GM23338 (cell line): ENCODE measurements at regions not wholly inside any gene's neighbourhood (a gene's known extent, or its start where the extent isn't known, plus 50 kb on each side); places are given as distances from the start of the nearest gene placed in this dataset.

ENCODE experiments used
- ATAC-seq: fragments of 200-7000 bp; cut with Tn5 transposase; 3 replicates; pipeline ENCODE4 v1.9.1; 2020
- DNase-seq: peaks from one replicate; pipeline ENCODE4 v3.0.0-alpha.2; 2015; ENCODE audit warnings: low spot score
- H2AFZ ChIP-seq: fragments of 200-600 bp; sonication (generic); 2 replicates; pipeline ENCODE4 v1.8.0; 2016; ENCODE audit warnings: antibody characterized with exemption, mild to moderate bottlenecking, moderate library complexity
- H3F3A ChIP-seq: fragments of 200-600 bp; sonication (generic); replicated peaks from 2 replicates; pipeline ENCODE4 v1.8.0; 2017; ENCODE audit warnings: antibody characterized with exemption, mixed run types, low read depth
- H3K27ac ChIP-seq: fragments of 200-600 bp; sonication (generic); 2 replicates; pipeline ENCODE4 v1.6.1; 2016; ENCODE audit warnings: low read depth
- H3K27me3 ChIP-seq: fragments of 200-600 bp; sonication (generic); 2 replicates; pipeline ENCODE4 v1.8.0; 2016; ENCODE audit warnings: mild to moderate bottlenecking, mixed run types, moderate library complexity; ENCODE audit not compliant: insufficient read depth
- H3K36me3 ChIP-seq: fragments of 200-600 bp; sonication (generic); 2 replicates; pipeline ENCODE4 v1.8.0; 2016; ENCODE audit warnings: mild to moderate bottlenecking; ENCODE audit not compliant: insufficient read depth
- H3K4me1 ChIP-seq: fragments of 200-600 bp; sonication (generic); 2 replicates; pipeline ENCODE4 v1.8.0; 2016; ENCODE audit warnings: mild to moderate bottlenecking, moderate library complexity; ENCODE audit not compliant: insufficient read depth
- H3K4me2 ChIP-seq: fragments of 200-600 bp; sonication (generic); 2 replicates; pipeline ENCODE4 v1.7.1; 2017; ENCODE audit warnings: mixed run types
- H3K4me3 ChIP-seq: fragments of 200-600 bp; sonication (generic); 2 replicates; pipeline ENCODE4 v1.6.1; 2016; ENCODE audit warnings: mixed run types
- H3K79me2 ChIP-seq: fragments of 200-600 bp; sonication (generic); replicated peaks from 2 replicates; pipeline ENCODE4 v1.8.0; 2017; ENCODE audit warnings: mild to moderate bottlenecking; ENCODE audit not compliant: insufficient read depth
- H3K9me2 ChIP-seq: fragments of 200-600 bp; sonication (generic); 2 replicates; pipeline ENCODE4 v1.8.0; 2017; ENCODE audit not compliant: insufficient read depth
- H4K20me1 ChIP-seq: fragments of 200-600 bp; sonication (generic); replicated peaks from 2 replicates; pipeline ENCODE4 v1.8.0; 2017; ENCODE audit warnings: mild to moderate bottlenecking; ENCODE audit not compliant: insufficient read depth
- H3K27ac Mint-ChIP-seq: 2 replicates; pipeline ENCODE4 v1.8.0; 2020; ENCODE audit warnings: inconsistent platforms, mild to moderate bottlenecking, moderate library complexity, mixed read lengths
- H3K27me3 Mint-ChIP-seq: 3 replicates; pipeline ENCODE4 v1.8.0; 2022; ENCODE audit warnings: low read depth, mild to moderate bottlenecking, moderate library complexity, mixed read lengths, inconsistent platforms; ENCODE audit not compliant: insufficient read depth, poor library complexity
- H3K36me3 Mint-ChIP-seq: 3 replicates; pipeline ENCODE4 v1.8.0; 2021; ENCODE audit warnings: low read depth, mild to moderate bottlenecking, inconsistent platforms, moderate library complexity, mixed read lengths
- H3K4me1 Mint-ChIP-seq: 3 replicates; pipeline ENCODE4 v1.8.0; 2020; ENCODE audit warnings: mild to moderate bottlenecking, inconsistent platforms, mixed read lengths
- H3K4me3 Mint-ChIP-seq: 3 replicates; pipeline ENCODE4 v1.8.0; 2021; ENCODE audit warnings: moderate library complexity, mild to moderate bottlenecking, inconsistent platforms, mixed read lengths
- H3K9me3 Mint-ChIP-seq: 3 replicates; pipeline ENCODE4 v1.8.0; 2020; ENCODE audit warnings: moderate library complexity, mild to moderate bottlenecking, inconsistent platforms, mixed read lengths
- CREB1 ChIP-seq: fragments of 250-450 bp; sonication (Bioruptor Pico); IDR thresholded peaks from 2 replicates; pipeline ENCODE4 v1.5.0; 2020; ENCODE audit warnings: low read depth, mild to moderate bottlenecking, moderate library complexity
- CTCF ChIP-seq, 2 experiments: fragments of 200-600 bp in 1 of 2; sonication (generic) in 1 of 2; conservative IDR thresholded peaks; 2 replicates each; pipeline versions ENCODE4 v1.5.1 to v1.6.1; 2016 to 2017; ENCODE audit warnings: antibody characterized with exemption in 2 of 2, low read depth in 2 of 2, mild to moderate bottlenecking in 2 of 2, moderate library complexity in 1 of 2
- EZH2 ChIP-seq: fragments of 200-600 bp; sonication (generic); IDR thresholded peaks from one replicate; pipeline ENCODE4 v1.8.0; 2017; ENCODE audit warnings: antibody characterized with exemption, mild to moderate bottlenecking, low read depth; ENCODE audit not compliant: unreplicated experiment
- EZH2phosphoT487 ChIP-seq: fragments of 200-600 bp; sonication (generic); IDR thresholded peaks from one replicate; pipeline ENCODE4 v1.8.1; 2018; ENCODE audit warnings: antibody characterized with exemption; ENCODE audit not compliant: unreplicated experiment
- JUNB ChIP-seq: IDR thresholded peaks from one replicate; pipeline ENCODE4 v1.6.1; 2016; ENCODE audit warnings: antibody characterized with exemption; ENCODE audit not compliant: unreplicated experiment
- NANOG ChIP-seq: IDR thresholded peaks from 2 replicates; pipeline ENCODE4 v1.6.1; 2016; ENCODE audit warnings: antibody characterized with exemption, borderline replicate concordance
- POLR2AphosphoS5 ChIP-seq: IDR thresholded peaks from 2 replicates; pipeline ENCODE4 v1.6.1; 2016; ENCODE audit warnings: antibody characterized with exemption, low read depth
- REST ChIP-seq: IDR thresholded peaks from one replicate; pipeline ENCODE4 v1.6.1; 2018; ENCODE audit warnings: antibody characterized with exemption; ENCODE audit not compliant: unreplicated experiment
- STAT1 ChIP-seq: IDR thresholded peaks from one replicate; pipeline ENCODE4 v1.6.1; 2016; ENCODE audit warnings: antibody characterized with exemption; ENCODE audit not compliant: unreplicated experiment
- ZNF114 ChIP-seq: fragments of 250-450 bp; sonication (Bioruptor Pico); IDR thresholded peaks from 2 replicates; pipeline ENCODE4 v1.5.0; 2020; ENCODE audit warnings: mild to moderate bottlenecking, moderate library complexity
- ZNF331 ChIP-seq: fragments of 250-450 bp; sonication (Bioruptor Pico); IDR thresholded peaks from 2 replicates; pipeline ENCODE4 v1.5.0; 2020; ENCODE audit warnings: low read depth, mild to moderate bottlenecking, moderate library complexity
- ZNF462 ChIP-seq: fragments of 250-450 bp; sonication (Bioruptor Pico); IDR thresholded peaks from 2 replicates; pipeline ENCODE4 v1.5.0; 2020; ENCODE audit warnings: mild to moderate bottlenecking, moderate library complexity

GRCh38 chr2:12267042-12267441, 449.7 kb upstream of the TRIB2 start:
- Histone ChIP-seq H3K79me2 (no peaks in the 10 kb centered on the region), H3F3A (no peaks in the 10 kb centered on the region), H3K27ac (no peak overlapping the region), H4K20me1 (no peaks in the 10 kb centered on the region), H3K36me3 (no peaks in the 10 kb centered on the region), H3K4me2 (no peak overlapping the region), H2AFZ (no peak overlapping the region), H3K4me1 (peaks cover 27% of the 10 kb centered on the region), H3K4me3 (no peak overlapping the region), H3K27me3 (no peaks in the 10 kb centered on the region), H3K9me2 (0 out of 2 replicates have a peak, but pooled peaks cover 7% of the 10 kb centered on the region)
- H3K36me3 Mint-ChIP-seq, result no peaks in the 10 kb centered on the region
- peaks cover 2% of the 10 kb centered on the region for H3K27me3 Mint-ChIP-seq
- TF ChIP-seq EZH2phosphoT487, result no peak
- no peak for TF ChIP-seq NANOG
- TF ChIP-seq CTCF (conservative IDR thresholded peaks at IDR 0.05; ENCODE audit: low read depth in 2 of 2), result no peak
- no peak for TF ChIP-seq JUNB
- no peak for TF ChIP-seq REST
- no peak for TF ChIP-seq ZNF462 (CRISPR knock-in tag)
- no peak for TF ChIP-seq ZNF114 (CRISPR knock-in tag)
- TF ChIP-seq CREB1, result no peak
- TF ChIP-seq POLR2AphosphoS5, result no peak
- no peak for TF ChIP-seq ZNF331 (CRISPR knock-in tag)
- TF ChIP-seq EZH2, result no peak
- no peak for TF ChIP-seq STAT1
- H3K4me1 Mint-ChIP-seq, result peaks cover 26% of the 10 kb centered on the region
- no peak for DNase-seq
- H3K9me3 Mint-ChIP-seq, result no peaks in the 10 kb centered on the region
- no peak overlapping the region for H3K4me3 Mint-ChIP-seq
- no peak overlapping the region for H3K27ac Mint-ChIP-seq
- ATAC-seq, result no peak
